Epithelial cell of esophagus (primary cell): ENCODE measurements at regions not wholly inside any gene's neighbourhood (a gene's known extent, or its start where the extent isn't known, plus 50 kb on each side); places are given as distances from the start of the nearest gene placed in this dataset.
A peak's percentile ranks its signal among the peaks of the same experiment; 100 is the strongest.
"Not testable (repeated sequence)": the region's sequence is repeated elsewhere in the genome, so short reads cannot be mapped to it uniquely, and the experiment has no call there.

Experiments used
- DNase-seq: peaks from one replicate; pipeline ENCODE4 v3.0.0; 2010; ENCODE audit warnings: low read depth
- H3K4me3 ChIP-seq: 2 replicates; pipeline ENCODE4 v1.5.1; 2011; ENCODE audit warnings: mild to moderate bottlenecking, low read length, control low read depth
- TF ChIP-seq, protein P1 (sequence below): IDR thresholded peaks from 2 replicates; pipeline ENCODE4 v1.5.1; 2011; ENCODE audit warnings: low read depth, mild to moderate bottlenecking, low read length, control low read depth, inconsistent platforms; ENCODE audit not compliant: insufficient read depth; ENCODE audit errors: missing control alignments

DNA sequence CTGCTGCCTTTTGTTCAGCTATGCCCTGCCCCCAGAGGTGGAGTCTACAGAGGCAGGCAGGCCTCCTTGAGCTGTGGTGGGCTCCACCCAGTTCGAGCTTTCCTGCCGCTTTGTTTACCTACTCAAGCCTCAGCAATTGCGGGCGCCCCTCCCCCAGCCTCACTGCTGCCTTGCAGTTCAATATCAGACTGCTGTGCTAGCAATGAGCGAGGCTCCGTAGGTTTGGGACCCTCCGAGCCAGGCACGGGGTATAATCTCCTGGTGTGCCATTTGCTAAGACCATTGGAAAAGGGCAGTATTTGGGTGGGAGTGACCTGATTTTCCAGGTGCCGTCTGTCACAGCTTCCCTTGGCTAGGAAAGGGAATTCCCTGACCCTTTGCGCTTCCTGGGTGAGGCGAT is 51.9 kb downstream of the DIPK2A start:
- H3K4me3 ChIP-seq, DNase-seq: not testable (repeated sequence)

DNA sequence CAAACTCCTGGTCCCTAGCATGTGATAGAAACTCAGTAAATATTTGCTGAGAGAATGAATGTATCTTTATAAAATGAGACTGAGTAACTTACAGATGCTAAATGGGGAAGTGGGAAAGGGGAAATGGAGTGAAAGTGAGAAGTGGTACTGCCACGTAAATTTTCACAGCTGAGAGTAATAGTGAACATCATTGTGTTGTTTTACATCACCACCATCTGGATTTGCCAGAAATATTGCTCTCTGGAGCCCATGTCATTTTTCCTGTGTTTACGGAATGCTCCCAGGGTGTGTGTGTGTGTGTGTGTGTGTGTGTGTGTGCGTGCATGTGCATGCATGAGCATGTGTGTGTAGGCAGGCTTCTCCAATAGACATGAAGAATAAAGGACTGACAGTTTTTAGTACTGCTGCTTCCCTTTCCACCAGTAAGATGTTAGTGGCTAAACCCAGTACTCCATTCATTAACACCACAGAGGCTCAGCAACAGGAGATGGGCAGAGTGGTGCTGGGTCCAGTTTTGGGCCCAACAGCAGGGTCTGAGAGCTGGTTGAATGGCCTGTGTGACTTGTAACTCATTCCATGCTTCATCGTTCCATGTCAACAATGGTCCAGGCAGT is 57.3 kb downstream of the DIPK2A start:
- H3K4me3 ChIP-seq = no peak overlapping the region
- TF ChIP-seq, protein P1, sequence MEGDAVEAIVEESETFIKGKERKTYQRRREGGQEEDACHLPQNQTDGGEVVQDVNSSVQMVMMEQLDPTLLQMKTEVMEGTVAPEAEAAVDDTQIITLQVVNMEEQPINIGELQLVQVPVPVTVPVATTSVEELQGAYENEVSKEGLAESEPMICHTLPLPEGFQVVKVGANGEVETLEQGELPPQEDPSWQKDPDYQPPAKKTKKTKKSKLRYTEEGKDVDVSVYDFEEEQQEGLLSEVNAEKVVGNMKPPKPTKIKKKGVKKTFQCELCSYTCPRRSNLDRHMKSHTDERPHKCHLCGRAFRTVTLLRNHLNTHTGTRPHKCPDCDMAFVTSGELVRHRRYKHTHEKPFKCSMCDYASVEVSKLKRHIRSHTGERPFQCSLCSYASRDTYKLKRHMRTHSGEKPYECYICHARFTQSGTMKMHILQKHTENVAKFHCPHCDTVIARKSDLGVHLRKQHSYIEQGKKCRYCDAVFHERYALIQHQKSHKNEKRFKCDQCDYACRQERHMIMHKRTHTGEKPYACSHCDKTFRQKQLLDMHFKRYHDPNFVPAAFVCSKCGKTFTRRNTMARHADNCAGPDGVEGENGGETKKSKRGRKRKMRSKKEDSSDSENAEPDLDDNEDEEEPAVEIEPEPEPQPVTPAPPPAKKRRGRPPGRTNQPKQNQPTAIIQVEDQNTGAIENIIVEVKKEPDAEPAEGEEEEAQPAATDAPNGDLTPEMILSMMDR = no peak
- DNase-seq = no peak

DNA sequence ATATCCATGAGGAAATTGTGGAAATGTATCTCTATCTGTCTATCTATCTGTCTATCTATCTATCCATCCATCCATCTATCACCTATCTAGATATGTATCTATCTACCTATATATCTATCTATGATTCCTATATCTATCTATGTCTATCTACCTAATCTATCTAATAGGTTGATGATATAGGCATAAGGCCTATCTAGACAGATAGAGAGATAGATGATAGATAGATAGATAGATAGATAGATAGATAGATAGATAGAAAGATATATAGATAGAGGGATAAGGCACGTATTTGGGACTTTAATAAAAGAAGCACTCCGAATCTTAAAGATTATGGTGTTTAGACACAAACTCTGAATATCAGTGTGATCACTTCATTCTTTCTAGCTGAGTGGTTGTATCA is 58.1 kb downstream of the DIPK2A start:
- TF ChIP-seq, protein P1 = no peak

DNA sequence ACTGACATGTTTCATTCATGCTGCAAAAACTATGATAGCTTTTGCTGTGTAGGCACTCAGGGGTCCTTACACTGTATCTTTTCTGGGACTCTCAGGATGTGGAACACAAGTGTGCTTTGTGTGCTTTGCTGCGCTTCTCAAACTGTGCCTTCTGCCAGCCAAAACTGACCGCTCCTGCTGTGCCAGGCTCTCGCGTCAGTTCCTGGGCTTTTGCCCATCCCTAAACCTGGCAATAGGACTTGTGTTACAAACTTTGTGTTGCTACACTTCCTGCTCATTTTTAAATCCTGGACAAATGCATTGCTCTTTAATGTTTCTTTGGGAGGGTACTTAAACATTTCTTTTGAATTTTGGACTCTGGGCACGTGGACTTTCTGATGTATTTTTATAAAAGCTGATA is 60.3 kb downstream of the DIPK2A start:
- DNase-seq = peak; percentile 30
- TF ChIP-seq, protein P1 = no peak
- no peak overlapping the region for H3K4me3 ChIP-seq

More for the DNA sequence above, 58.1 kb downstream of the DIPK2A start:
- no peak for DNase-seq
- H3K4me3 ChIP-seq = no peak overlapping the region

DNA sequence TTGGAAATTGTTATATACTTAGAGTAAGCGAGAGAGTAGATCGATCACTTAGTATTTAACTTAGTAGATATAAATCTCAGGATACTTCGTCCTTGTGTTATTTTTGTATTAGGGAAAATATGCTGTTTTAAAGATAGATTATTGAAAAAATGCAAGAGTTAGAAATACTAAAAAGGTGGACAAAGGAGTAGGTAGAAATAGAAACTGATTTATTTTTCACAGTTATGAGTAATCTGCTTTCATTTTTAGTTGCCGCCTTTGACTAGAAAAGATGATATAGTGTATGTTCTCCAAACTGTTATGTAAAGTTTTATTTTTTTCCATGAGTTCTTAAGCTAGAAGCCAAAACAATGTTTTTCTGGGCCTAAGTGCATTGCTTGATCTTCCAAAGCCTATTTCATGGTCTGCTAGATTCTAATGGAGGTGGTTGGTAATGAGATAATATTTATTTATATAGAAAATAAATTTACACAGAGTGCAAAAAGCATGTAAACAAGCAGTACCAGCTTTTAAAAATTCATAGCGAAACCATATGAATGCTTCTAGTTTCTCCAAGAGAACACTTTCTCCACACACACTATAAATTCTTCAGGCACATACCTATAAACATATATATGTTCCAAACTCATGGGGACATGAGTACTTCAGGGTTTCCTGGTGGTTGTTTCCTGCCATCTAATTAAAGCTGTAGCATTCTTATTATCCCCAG is 61.1 kb downstream of the DIPK2A start:
- DNase-seq = no peak
- TF ChIP-seq, protein P1 = no peak
- no peak overlapping the region for H3K4me3 ChIP-seq

DNA sequence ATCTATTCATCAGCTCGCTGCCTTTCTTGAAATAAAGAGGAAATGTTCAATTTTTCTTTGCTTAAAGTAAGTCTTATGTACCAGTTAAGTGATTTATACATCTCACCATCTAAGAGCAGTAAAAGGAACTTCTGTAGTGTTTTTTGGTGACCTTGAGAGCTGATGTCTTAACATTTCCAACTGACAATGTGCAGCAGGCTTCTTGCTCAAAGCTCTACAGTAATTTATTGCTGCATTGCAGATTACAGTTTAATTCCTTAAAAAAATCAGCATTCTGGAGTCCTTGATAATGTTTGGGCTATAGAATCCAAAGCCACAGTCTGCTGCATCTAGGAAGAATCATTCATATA is 61.6 kb downstream of the DIPK2A start:
- TF ChIP-seq, protein P1 = no peak
- no peak overlapping the region for H3K4me3 ChIP-seq
- DNase-seq = no peak

DNA sequence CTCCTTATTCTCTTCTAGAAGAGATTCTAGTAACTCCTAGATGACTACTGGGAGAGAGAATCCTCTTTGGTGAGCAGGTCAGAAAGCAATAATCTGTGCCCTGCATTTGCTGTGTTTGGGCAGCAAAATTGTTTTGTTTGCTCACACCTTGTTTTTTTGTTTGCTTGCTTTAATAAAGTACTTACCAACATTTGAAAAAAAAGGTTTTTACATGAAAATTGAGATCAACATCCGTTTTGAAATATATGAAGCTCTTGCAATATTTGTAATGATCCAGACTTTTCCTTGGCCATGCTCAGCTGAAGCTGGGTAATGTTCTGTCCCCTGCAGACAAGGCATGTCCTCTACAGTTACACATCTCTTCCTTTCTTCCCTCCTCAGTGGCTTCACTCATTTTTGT is 62.2 kb downstream of the DIPK2A start:
- DNase-seq = no peak
- no peak overlapping the region for H3K4me3 ChIP-seq
- TF ChIP-seq, protein P1 = no peak
